GM23338 (cell line): ENCODE measurements at regions not wholly inside any gene's neighbourhood (a gene's known extent, or its start where the extent isn't known, plus 50 kb on each side); places are given as distances from the start of the nearest gene placed in this dataset.

Experiments used
- ATAC-seq: fragments of 200-7000 bp; cut with Tn5 transposase; 3 replicates; pipeline ENCODE4 v1.9.1; 2020
- DNase-seq: peaks from one replicate; pipeline ENCODE4 v3.0.0-alpha.2; 2015; ENCODE audit warnings: low spot score
- H2AFZ ChIP-seq: fragments of 200-600 bp; sonication (generic); 2 replicates; pipeline ENCODE4 v1.8.0; 2016; ENCODE audit warnings: antibody characterized with exemption, mild to moderate bottlenecking, moderate library complexity
- H3F3A ChIP-seq: fragments of 200-600 bp; sonication (generic); replicated peaks from 2 replicates; pipeline ENCODE4 v1.8.0; 2017; ENCODE audit warnings: antibody characterized with exemption, mixed run types, low read depth
- H3K27ac ChIP-seq: fragments of 200-600 bp; sonication (generic); 2 replicates; pipeline ENCODE4 v1.6.1; 2016; ENCODE audit warnings: low read depth
- H3K27me3 ChIP-seq: fragments of 200-600 bp; sonication (generic); 2 replicates; pipeline ENCODE4 v1.8.0; 2016; ENCODE audit warnings: mild to moderate bottlenecking, mixed run types, moderate library complexity; ENCODE audit not compliant: insufficient read depth
- H3K36me3 ChIP-seq: fragments of 200-600 bp; sonication (generic); 2 replicates; pipeline ENCODE4 v1.8.0; 2016; ENCODE audit warnings: mild to moderate bottlenecking; ENCODE audit not compliant: insufficient read depth
- H3K4me1 ChIP-seq: fragments of 200-600 bp; sonication (generic); 2 replicates; pipeline ENCODE4 v1.8.0; 2016; ENCODE audit warnings: mild to moderate bottlenecking, moderate library complexity; ENCODE audit not compliant: insufficient read depth
- H3K4me2 ChIP-seq: fragments of 200-600 bp; sonication (generic); 2 replicates; pipeline ENCODE4 v1.7.1; 2017; ENCODE audit warnings: mixed run types
- H3K4me3 ChIP-seq: fragments of 200-600 bp; sonication (generic); 2 replicates; pipeline ENCODE4 v1.6.1; 2016; ENCODE audit warnings: mixed run types
- H3K79me2 ChIP-seq: fragments of 200-600 bp; sonication (generic); replicated peaks from 2 replicates; pipeline ENCODE4 v1.8.0; 2017; ENCODE audit warnings: mild to moderate bottlenecking; ENCODE audit not compliant: insufficient read depth
- H3K9me2 ChIP-seq: fragments of 200-600 bp; sonication (generic); 2 replicates; pipeline ENCODE4 v1.8.0; 2017; ENCODE audit not compliant: insufficient read depth
- H4K20me1 ChIP-seq: fragments of 200-600 bp; sonication (generic); replicated peaks from 2 replicates; pipeline ENCODE4 v1.8.0; 2017; ENCODE audit warnings: mild to moderate bottlenecking; ENCODE audit not compliant: insufficient read depth
- H3K27ac Mint-ChIP-seq: 2 replicates; pipeline ENCODE4 v1.8.0; 2020; ENCODE audit warnings: inconsistent platforms, mild to moderate bottlenecking, moderate library complexity, mixed read lengths
- H3K27me3 Mint-ChIP-seq: 3 replicates; pipeline ENCODE4 v1.8.0; 2022; ENCODE audit warnings: low read depth, mild to moderate bottlenecking, moderate library complexity, mixed read lengths, inconsistent platforms; ENCODE audit not compliant: insufficient read depth, poor library complexity
- H3K36me3 Mint-ChIP-seq: 3 replicates; pipeline ENCODE4 v1.8.0; 2021; ENCODE audit warnings: low read depth, mild to moderate bottlenecking, inconsistent platforms, moderate library complexity, mixed read lengths
- H3K4me1 Mint-ChIP-seq: 3 replicates; pipeline ENCODE4 v1.8.0; 2020; ENCODE audit warnings: mild to moderate bottlenecking, inconsistent platforms, mixed read lengths
- H3K4me3 Mint-ChIP-seq: 3 replicates; pipeline ENCODE4 v1.8.0; 2021; ENCODE audit warnings: moderate library complexity, mild to moderate bottlenecking, inconsistent platforms, mixed read lengths
- H3K9me3 Mint-ChIP-seq: 3 replicates; pipeline ENCODE4 v1.8.0; 2020; ENCODE audit warnings: moderate library complexity, mild to moderate bottlenecking, inconsistent platforms, mixed read lengths
- CREB1 ChIP-seq: fragments of 250-450 bp; sonication (Bioruptor Pico); IDR thresholded peaks from 2 replicates; pipeline ENCODE4 v1.5.0; 2020; ENCODE audit warnings: low read depth, mild to moderate bottlenecking, moderate library complexity
- ETS1 ChIP-seq: IDR thresholded peaks from 2 replicates; pipeline ENCODE4 v1.6.1; 2016; ENCODE audit warnings: antibody characterized with exemption
- EZH2 ChIP-seq: fragments of 200-600 bp; sonication (generic); IDR thresholded peaks from one replicate; pipeline ENCODE4 v1.8.0; 2017; ENCODE audit warnings: antibody characterized with exemption, mild to moderate bottlenecking, low read depth; ENCODE audit not compliant: unreplicated experiment
- EZH2phosphoT487 ChIP-seq: fragments of 200-600 bp; sonication (generic); IDR thresholded peaks from one replicate; pipeline ENCODE4 v1.8.1; 2018; ENCODE audit warnings: antibody characterized with exemption; ENCODE audit not compliant: unreplicated experiment
- NANOG ChIP-seq: IDR thresholded peaks from 2 replicates; pipeline ENCODE4 v1.6.1; 2016; ENCODE audit warnings: antibody characterized with exemption, borderline replicate concordance
- ZNF114 ChIP-seq: fragments of 250-450 bp; sonication (Bioruptor Pico); IDR thresholded peaks from 2 replicates; pipeline ENCODE4 v1.5.0; 2020; ENCODE audit warnings: mild to moderate bottlenecking, moderate library complexity
- ZNF462 ChIP-seq: fragments of 250-450 bp; sonication (Bioruptor Pico); IDR thresholded peaks from 2 replicates; pipeline ENCODE4 v1.5.0; 2020; ENCODE audit warnings: mild to moderate bottlenecking, moderate library complexity

GRCh38 chr3:110343376-110343775, 728.2 kb upstream of the NECTIN3 start (continued):
- no peak for TF ChIP-seq ZNF462 (CRISPR knock-in tag)

- DNase-seq (no peak), ATAC-seq (no peak)
- H3K27me3 ChIP-seq, result no peaks in the 10 kb centered on the region
- H3K27me3 Mint-ChIP-seq, result no peaks in the 10 kb centered on the region
- no peaks in the 10 kb centered on the region for H3K36me3 ChIP-seq
- no peak overlapping the region for H3K4me3 ChIP-seq
- no peaks in the 10 kb centered on the region for H4K20me1 ChIP-seq
- H3K9me3 Mint-ChIP-seq, result peaks cover 2% of the 10 kb centered on the region; the same call in 1 of the 3 replicates
- TF ChIP-seq ETS1 (no peak), ZNF114 (no peak), EZH2phosphoT487 (no peak), NANOG (no peak), EZH2 (no peak), CREB1 (CRISPR knock-in tag) (no peak)
- H3K27ac Mint-ChIP-seq, result no peak overlapping the region
- H3K4me3 Mint-ChIP-seq, result no peak overlapping the region
- no peaks in the 10 kb centered on the region for H3K4me1 Mint-ChIP-seq
- no peaks in the 10 kb centered on the region for H3K36me3 Mint-ChIP-seq
- H3K27ac ChIP-seq, result no peak overlapping the region
- no peaks in the 10 kb centered on the region for H3K4me1 ChIP-seq
- no peak overlapping the region for H3K4me2 ChIP-seq
- H2AFZ ChIP-seq, result no peak overlapping the region
- no peaks in the 10 kb centered on the region for H3F3A ChIP-seq
- H3K9me2 ChIP-seq, result no peaks in the 10 kb centered on the region; the same call in 1 of the 2 replicates
- H3K79me2 ChIP-seq, result no peaks in the 10 kb centered on the region
Observed at GRCh38 chr3:110343945-110344344, 727.7 kb upstream of the NECTIN3 start.
